HG02970 (cell line): ENCODE measurements at regions not wholly inside any gene's neighbourhood (a gene's known extent, or its start where the extent isn't known, plus 50 kb on each side); places are given as distances from the start of the nearest gene placed in this dataset.

Source experiments
- ATAC-seq: cut with Tn5 transposase; IDR thresholded peaks from one replicate; pipeline ENCODE4 v1.9.1; 2021; ENCODE audit warnings: mild to moderate bottlenecking, moderate library complexity, moderate number of reproducible peaks; ENCODE audit not compliant: unreplicated experiment, low FRiP score

GRCh38 chr5:125290935-125291334 lies 544.5 kb upstream of the ZNF608 start:
- no peak for ATAC-seq

GRCh38 chr5:125291447-125291846 lies 545.0 kb upstream of the ZNF608 start:
- no peak for ATAC-seq

GRCh38 chr5:125293223-125293622 lies 546.8 kb upstream of the ZNF608 start:
- ATAC-seq = no peak

- ATAC-seq = no peak
Observed at GRCh38 chr5:125293726-125294125, 547.3 kb upstream of the ZNF608 start.

- ATAC-seq = no peak
Observed at GRCh38 chr5:125294844-125295243, 548.4 kb upstream of the ZNF608 start.

GRCh38 chr5:125295405-125295872 lies 549.0 kb upstream of the ZNF608 start:
- no peak for ATAC-seq

GRCh38 chr5:125298258-125298657 lies 551.8 kb upstream of the ZNF608 start:
- ATAC-seq = no peak

- no peak for ATAC-seq
Observed at GRCh38 chr5:125298746-125299379, 552.4 kb upstream of the ZNF608 start.

- no peak for ATAC-seq
Observed at GRCh38 chr5:125301711-125302110, 555.3 kb upstream of the ZNF608 start.

GRCh38 chr5:125302577-125302976 lies 556.1 kb upstream of the ZNF608 start:
- no peak for ATAC-seq

GRCh38 chr5:125306741-125307140 lies 560.3 kb upstream of the ZNF608 start:
- ATAC-seq = no peak

- ATAC-seq = no peak
Observed at GRCh38 chr5:125310749-125311148, 564.3 kb upstream of the ZNF608 start.

- ATAC-seq = no peak
Observed at GRCh38 chr5:125311743-125312142, 565.3 kb upstream of the ZNF608 start.

- no peak for ATAC-seq
Observed at GRCh38 chr5:125313555-125313954, 567.1 kb upstream of the ZNF608 start.

GRCh38 chr5:125315306-125315705 lies 568.9 kb upstream of the ZNF608 start:
- ATAC-seq = no peak

GRCh38 chr5:125316391-125316790 lies 570.0 kb upstream of the ZNF608 start:
- no peak for ATAC-seq

GRCh38 chr5:125316915-125317535 lies 570.6 kb upstream of the ZNF608 start:
- no peak for ATAC-seq

GRCh38 chr5:125317536-125317995 lies 571.1 kb upstream of the ZNF608 start:
- no peak for ATAC-seq

- ATAC-seq = no peak
Observed at GRCh38 chr5:125321654-125322053, 575.2 kb upstream of the ZNF608 start.

GRCh38 chr5:125323613-125324012 lies 577.2 kb upstream of the ZNF608 start:
- ATAC-seq = no peak

GRCh38 chr5:125325488-125326149 lies 579.2 kb upstream of the ZNF608 start:
- no peak for ATAC-seq

GRCh38 chr5:125326150-125326510 lies 579.7 kb upstream of the ZNF608 start:
- no peak for ATAC-seq
